ENCODE measurements at regions not wholly inside any gene's neighbourhood (a gene's known extent, or its start where the extent isn't known, plus 50 kb on each side); places are given as distances from the start of the nearest gene placed in this dataset.

DNA sequence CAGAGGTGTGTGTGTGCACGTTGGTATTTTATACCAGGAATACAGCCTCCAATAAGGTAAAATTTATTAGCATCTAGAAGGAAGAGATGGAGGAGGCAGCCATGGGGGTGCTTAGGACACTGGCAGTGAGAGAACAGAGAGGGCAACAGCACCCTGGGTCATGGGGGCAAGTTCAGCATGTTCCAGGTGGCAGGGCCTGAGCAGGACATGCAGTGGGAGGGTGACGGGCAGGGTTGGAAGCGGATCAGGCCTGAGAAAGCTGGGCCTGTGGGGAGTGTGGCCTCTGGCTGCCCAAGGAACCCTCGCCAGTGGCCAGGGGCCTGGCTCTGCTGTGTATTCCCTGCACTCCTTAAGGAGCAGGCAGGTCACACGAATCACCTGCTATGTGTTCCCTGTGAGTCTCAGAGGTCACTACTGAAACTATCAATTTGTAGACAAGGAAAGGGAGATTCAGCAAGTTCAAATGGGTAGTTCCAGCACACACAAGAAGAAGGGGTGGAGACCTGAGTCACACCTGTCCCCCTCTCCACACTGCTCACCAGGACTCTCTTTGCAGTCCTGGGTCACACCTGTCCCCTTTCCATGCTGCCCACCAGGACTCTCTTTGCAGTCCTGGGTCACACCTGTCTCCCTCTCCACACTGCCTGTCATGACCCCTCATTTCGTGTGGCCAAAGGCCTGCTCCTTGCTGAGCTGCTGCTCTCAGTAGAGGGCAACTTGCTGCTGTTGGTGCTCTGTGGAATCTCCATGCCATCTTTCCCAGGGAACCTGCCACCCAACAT, 463.9 kb upstream of the HS6ST1 start:
- Mint-ChIP-seq H3K27me3 (peaks cover 7 to 20% (median 14%) of the 10 kb centered on the region in 3 donors), H3K9me3 (no peaks in the 10 kb centered on the region), H3K4me3 (peak overlapping the region in 1 of 8 donors; percentile 35), H3K36me3 (no peaks in the 10 kb centered on the region), H3K27ac (no peak overlapping the region), H3K4me1 (no peaks in the 10 kb centered on the region)
- DNase-seq (no peak), ATAC-seq (ENCODE audit: low read depth in 2 of 2) (no peak)

DNA sequence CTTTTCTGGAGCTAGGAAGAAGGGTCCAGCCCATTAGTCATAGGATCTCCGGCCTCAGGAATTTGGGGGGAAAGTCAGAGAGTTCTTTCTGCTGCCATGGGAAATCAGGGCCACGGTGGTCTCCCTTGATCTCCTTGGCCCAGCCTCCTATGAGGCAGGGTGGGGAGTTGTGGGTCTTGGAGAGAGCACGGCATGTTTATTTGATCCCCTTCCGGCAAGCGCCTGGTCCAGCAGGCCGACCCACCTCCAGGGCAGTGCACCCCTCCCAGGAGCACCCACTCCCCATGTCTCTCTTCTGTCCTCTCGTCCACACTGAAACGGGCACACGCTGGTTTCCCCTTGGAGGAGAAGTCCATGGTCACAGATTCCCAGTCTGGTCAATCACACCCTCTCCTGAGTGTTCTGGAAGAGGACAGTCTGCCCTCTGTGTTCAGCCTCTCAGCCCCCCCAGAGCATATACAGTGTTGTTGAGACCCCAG, 464.6 kb upstream of the HS6ST1 start:
- ATAC-seq (ENCODE audit: low read depth in 2 of 2) (no peak), DNase-seq (no peak)
- no peak overlapping the region for H3K27ac Mint-ChIP-seq
- H3K4me3 Mint-ChIP-seq: peak overlapping the region in 1 of 8 donors; percentile 35
- peaks cover 0 to under 1% (median 0%) of the 10 kb centered on the region in 3 donors for H3K4me1 Mint-ChIP-seq
- H3K36me3 Mint-ChIP-seq: no peaks in the 10 kb centered on the region
- peaks cover 0 to 1% (median 0%) of the 10 kb centered on the region in 7 donors for H3K9me3 Mint-ChIP-seq
- H3K27me3 Mint-ChIP-seq: peaks cover 7 to 20% (median 14%) of the 10 kb centered on the region in 3 donors

DNA sequence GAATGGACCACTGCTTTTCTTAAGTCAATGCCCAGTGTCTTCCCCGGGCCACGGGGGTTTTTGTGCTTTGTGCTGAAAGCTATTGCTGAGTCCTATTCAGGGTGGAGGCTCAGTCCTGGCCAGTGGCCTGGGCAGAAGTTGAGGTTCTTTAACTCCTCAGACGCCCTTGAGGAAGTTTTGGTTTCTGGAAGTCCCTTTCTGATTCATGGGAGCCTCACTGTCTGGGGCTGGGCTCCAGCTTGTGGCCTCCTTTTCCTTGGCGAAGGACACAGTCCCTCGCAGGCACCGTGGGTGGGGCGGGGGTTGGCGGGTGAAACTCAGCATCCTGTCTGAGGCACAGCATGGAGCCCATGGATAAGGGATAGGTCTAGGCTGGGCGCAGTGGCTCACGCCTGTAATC, 465.2 kb upstream of the HS6ST1 start:
- H3K4me1 Mint-ChIP-seq: peaks cover 0 to 6% (median 0%) of the 10 kb centered on the region in 3 donors
- H3K27ac Mint-ChIP-seq: no peak overlapping the region
- no peak overlapping the region for H3K4me3 Mint-ChIP-seq
- peaks cover 7 to 20% (median 14%) of the 10 kb centered on the region in 3 donors for H3K27me3 Mint-ChIP-seq
- ATAC-seq (ENCODE audit: low read depth in 2 of 2) (no peak), DNase-seq (no peak)
- H3K36me3 Mint-ChIP-seq: no peaks in the 10 kb centered on the region
- H3K9me3 Mint-ChIP-seq: peaks cover 0 to 8% (median 3%) of the 10 kb centered on the region in 7 donors

GRCh38 chr2:128784626-128785306, 466.1 kb upstream of the HS6ST1 start:
- Mint-ChIP-seq H3K4me3 (no peak overlapping the region), H3K4me1 (peaks cover 0 to 6% (median 0%) of the 10 kb centered on the region in 3 donors), H3K27me3 (peaks cover 7 to 20% (median 14%) of the 10 kb centered on the region in 3 donors), H3K27ac (no peak overlapping the region), H3K36me3 (no peaks in the 10 kb centered on the region), H3K9me3 (peaks cover 0 to 8% (median 3%) of the 10 kb centered on the region in 7 donors)
- ATAC-seq (ENCODE audit: low read depth in 2 of 2) (no peak), DNase-seq (no peak)

GRCh38 chr2:128786316-128786715, 467.6 kb upstream of the HS6ST1 start:
- Mint-ChIP-seq H3K4me3 (peak overlapping the region in 1 of 8 donors; percentile 70), H3K27ac (no peak overlapping the region), H3K27me3 (peaks cover under 1 to 14% (median 10%) of the 10 kb centered on the region in 3 donors), H3K36me3 (no peaks in the 10 kb centered on the region), H3K9me3 (peaks cover 0 to 8% (median 3%) of the 10 kb centered on the region in 7 donors), H3K4me1 (peaks cover 0 to 6% (median 0%) of the 10 kb centered on the region in 3 donors)
- no peak for ATAC-seq (ENCODE audit: low read depth in 2 of 2)
- DNase-seq: no peak

- H3K27me3 Mint-ChIP-seq: peaks cover 0 to 13% (median 9%) of the 10 kb centered on the region in 3 donors
- DNase-seq: no peak
- H3K4me3 Mint-ChIP-seq: no peak overlapping the region
- peaks cover 0 to 8% (median 3%) of the 10 kb centered on the region in 7 donors for H3K9me3 Mint-ChIP-seq
- no peak for ATAC-seq (ENCODE audit: low read depth in 2 of 2)
- peaks cover 0 to 6% (median 0%) of the 10 kb centered on the region in 3 donors for H3K4me1 Mint-ChIP-seq
- no peak overlapping the region for H3K27ac Mint-ChIP-seq
- H3K36me3 Mint-ChIP-seq: no peaks in the 10 kb centered on the region
These were observed 468.2 kb upstream of the HS6ST1 start for GRCh38 chr2:128786741-128787478.

DNA sequence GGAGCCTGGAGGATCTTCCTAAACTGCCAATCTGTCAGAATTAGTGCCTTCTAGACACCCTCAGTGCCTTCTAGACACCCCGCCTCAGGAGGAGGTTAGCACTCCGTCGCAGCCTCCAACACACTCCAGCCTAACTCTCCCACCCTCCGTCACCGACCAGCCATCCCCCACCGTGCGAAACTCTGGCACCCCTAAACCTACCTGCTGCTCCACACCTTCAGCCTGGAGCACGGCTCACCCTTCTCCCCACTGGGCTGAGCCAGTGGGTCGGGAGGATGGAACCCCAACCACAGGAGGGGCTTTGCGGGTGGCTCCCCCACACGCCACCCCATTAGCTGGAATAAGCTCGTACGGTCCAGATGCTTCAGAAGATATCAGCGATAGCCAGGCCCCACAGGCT, 468.9 kb upstream of the HS6ST1 start:
- Mint-ChIP-seq H3K4me3 (no peak overlapping the region), H3K27me3 (peaks cover 0 to 9% (median 6%) of the 10 kb centered on the region in 3 donors), H3K4me1 (peaks cover 0 to 6% (median 0%) of the 10 kb centered on the region in 3 donors), H3K36me3 (no peaks in the 10 kb centered on the region), H3K9me3 (peaks cover 0 to 8% (median 3%) of the 10 kb centered on the region in 7 donors), H3K27ac (no peak overlapping the region)
- no peak for DNase-seq
- no peak for ATAC-seq (ENCODE audit: low read depth in 2 of 2)

DNA sequence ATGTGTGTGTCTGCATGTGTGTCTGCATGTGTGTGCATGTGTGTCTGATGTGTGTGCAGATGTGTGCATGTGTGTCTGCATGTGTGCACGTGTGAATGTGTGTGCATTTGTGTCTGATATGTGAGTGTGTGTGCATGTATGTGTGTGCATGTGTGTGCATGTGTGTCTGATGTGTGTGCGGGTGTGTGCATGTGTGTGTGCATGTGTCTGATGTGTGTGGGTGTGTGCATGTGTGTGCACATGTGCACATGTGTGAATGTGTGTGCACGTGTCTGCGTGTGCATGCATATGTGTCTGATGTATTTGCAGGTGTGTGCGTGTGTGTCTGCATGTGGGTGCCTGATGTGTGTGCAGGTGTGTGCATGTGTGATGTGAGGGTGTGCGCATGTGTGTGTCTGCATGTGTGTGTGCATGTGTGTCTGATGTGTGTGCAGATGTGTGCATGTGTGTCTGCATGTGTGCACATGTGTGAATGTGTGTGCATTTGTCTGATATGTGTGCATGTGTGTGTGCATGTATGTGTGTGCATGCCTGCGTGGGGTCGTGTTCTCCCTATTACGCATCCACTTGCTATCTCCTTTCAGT, 470.1 kb upstream of the HS6ST1 start:
- DNase-seq (no peak), ATAC-seq (ENCODE audit: low read depth in 2 of 2) (no peak)
- Mint-ChIP-seq H3K4me1 (peaks cover 0 to 6% (median 0%) of the 10 kb centered on the region in 3 donors), H3K36me3 (no peaks in the 10 kb centered on the region), H3K27me3 (peaks cover 0 to 9% (median 0%) of the 10 kb centered on the region in 3 donors), H3K4me3 (no peak overlapping the region), H3K9me3 (peaks cover 0 to 8% (median 3%) of the 10 kb centered on the region in 7 donors), H3K27ac (no peak overlapping the region)

DNA sequence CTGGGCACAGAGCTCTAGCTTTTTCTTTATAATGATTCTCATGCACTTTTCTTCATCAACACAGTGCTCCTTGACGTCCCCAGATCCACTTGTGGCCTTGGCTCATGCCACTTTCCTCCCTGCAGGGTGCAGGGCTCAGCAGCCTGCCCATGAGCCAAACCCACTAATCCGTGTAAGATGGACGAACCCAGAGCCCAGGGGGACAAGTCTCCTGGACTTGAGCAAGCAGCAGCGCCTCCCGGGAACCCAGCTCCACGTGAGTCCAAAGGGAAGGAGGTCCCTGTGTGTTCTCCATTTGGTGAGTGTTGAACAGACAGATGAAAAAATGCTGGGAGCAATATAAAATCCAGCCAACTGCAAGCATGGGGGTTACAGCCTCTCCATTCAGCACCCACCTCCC, 470.6 kb upstream of the HS6ST1 start:
- H3K4me1 Mint-ChIP-seq: peaks cover 0 to 6% (median 0%) of the 10 kb centered on the region in 3 donors
- H3K4me3 Mint-ChIP-seq: no peak overlapping the region
- DNase-seq (no peak), ATAC-seq (ENCODE audit: low read depth in 2 of 2) (no peak)
- H3K27ac Mint-ChIP-seq: no peak overlapping the region
- H3K9me3 Mint-ChIP-seq: peaks cover 0 to 8% (median 3%) of the 10 kb centered on the region in 7 donors
- H3K27me3 Mint-ChIP-seq: peaks cover 0 to 9% (median under 1%) of the 10 kb centered on the region in 3 donors
- no peaks in the 10 kb centered on the region for H3K36me3 Mint-ChIP-seq

DNA sequence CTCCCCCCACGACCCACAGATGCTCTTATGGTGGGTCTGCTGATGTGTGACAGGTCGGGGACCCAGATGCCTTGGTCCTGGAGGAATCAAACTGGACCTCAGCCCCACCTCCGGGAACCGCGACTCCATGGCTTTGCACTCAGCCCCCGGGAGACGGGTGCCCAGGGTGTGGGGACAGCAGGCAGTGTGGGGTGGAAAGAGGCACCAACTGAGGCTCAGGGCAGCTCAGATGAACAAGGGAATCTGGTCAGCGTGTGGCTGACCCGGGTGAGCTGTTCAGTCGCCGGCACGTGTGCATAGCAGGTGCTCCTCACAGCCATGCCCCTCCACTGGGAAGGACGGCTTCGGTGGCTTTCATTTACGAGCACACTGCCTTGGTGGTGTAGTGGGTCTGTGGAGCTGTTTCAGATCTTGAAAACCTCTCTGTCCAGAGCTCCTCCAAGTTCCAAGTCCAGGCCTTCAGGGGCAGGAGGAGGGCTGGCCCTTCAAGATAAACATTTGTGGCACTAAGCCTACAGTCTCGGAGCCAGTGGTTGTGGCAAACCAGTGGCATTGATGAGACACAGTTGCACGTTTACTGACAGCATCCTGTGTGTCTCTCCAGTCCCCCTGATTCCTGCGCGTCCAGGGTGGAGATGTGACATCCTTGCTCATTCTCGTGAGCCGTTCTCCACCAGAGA, 471.2 kb upstream of the HS6ST1 start:
- H3K4me1 Mint-ChIP-seq: peaks cover 0 to 6% (median 0%) of the 10 kb centered on the region in 3 donors

DNA sequence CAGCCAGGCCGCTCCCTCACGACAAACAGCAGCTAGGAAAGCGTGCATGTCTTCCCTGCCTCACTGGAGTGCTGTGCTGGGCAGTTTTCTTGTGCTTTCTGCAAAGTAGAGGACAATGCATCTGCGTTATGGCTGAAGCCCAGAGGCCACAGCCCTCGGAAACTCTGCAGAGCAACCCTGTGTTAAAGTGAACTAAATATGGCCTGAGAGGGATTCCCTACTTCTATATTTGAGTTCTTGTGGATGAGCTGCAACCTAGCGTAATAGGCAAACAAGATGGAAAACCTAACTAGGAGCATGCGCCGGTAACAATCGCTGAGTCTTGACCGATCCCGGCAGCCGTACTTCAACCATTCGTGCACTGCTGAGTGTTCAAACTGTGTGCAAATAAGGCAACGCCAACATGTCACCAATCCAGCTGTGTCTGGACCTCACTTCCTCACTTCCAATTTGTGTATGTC, 471.9 kb upstream of the HS6ST1 start:
- DNase-seq (no peak), ATAC-seq (ENCODE audit: low read depth in 2 of 2) (no peak)
- H3K27ac Mint-ChIP-seq: no peak overlapping the region
- H3K36me3 Mint-ChIP-seq: no peaks in the 10 kb centered on the region
- peaks cover 0 to 6% (median 0%) of the 10 kb centered on the region in 3 donors for H3K4me1 Mint-ChIP-seq
- no peak overlapping the region for H3K4me3 Mint-ChIP-seq
- H3K9me3 Mint-ChIP-seq: peaks cover 0 to 8% (median 3%) of the 10 kb centered on the region in 7 donors
- peaks cover 0 to 9% (median 8%) of the 10 kb centered on the region in 3 donors for H3K27me3 Mint-ChIP-seq

More for the DNA sequence above, 471.2 kb upstream of the HS6ST1 start:
- peaks cover 0 to 13% (median 8%) of the 10 kb centered on the region in 3 donors for H3K27me3 Mint-ChIP-seq
- H3K27ac Mint-ChIP-seq: no peak overlapping the region
- H3K9me3 Mint-ChIP-seq: peaks cover 0 to 8% (median 3%) of the 10 kb centered on the region in 7 donors
- no peak overlapping the region for H3K4me3 Mint-ChIP-seq
- DNase-seq (no peak), ATAC-seq (ENCODE audit: low read depth in 2 of 2) (no peak)
- no peaks in the 10 kb centered on the region for H3K36me3 Mint-ChIP-seq
